Fibroblast of lung (primary cell): ENCODE measurements at regions not wholly inside any gene's neighbourhood (a gene's known extent, or its start where the extent isn't known, plus 50 kb on each side); places are given as distances from the start of the nearest gene placed in this dataset.

Experiments
- DNase-seq, 2 donors: peaks; one replicate each; pipeline versions ENCODE4 v3.0.0 to v3.0.0-alpha.2; 2010; ENCODE audit warnings: low read depth in 2 of 2
- H2AFZ ChIP-seq: 2 replicates; pipeline ENCODE4 v1.5.1; 2012; ENCODE audit warnings: low read length, control low read depth, inconsistent platforms
- H3K27ac ChIP-seq: 2 replicates; pipeline ENCODE4 v1.5.1; 2011; ENCODE audit warnings: low read length, control low read depth; ENCODE audit not compliant: insufficient read depth
- H3K27me3 ChIP-seq: 2 replicates; pipeline ENCODE4 v1.5.1; 2011; ENCODE audit warnings: mild to moderate bottlenecking, low read length; ENCODE audit not compliant: control insufficient read depth, insufficient read depth
- H3K36me3 ChIP-seq: 2 replicates; pipeline ENCODE4 v1.5.1; 2011; ENCODE audit warnings: low read length; ENCODE audit not compliant: control insufficient read depth, insufficient read depth
- H3K4me1 ChIP-seq: 2 replicates; pipeline ENCODE4 v1.5.1; 2011; ENCODE audit warnings: low read length; ENCODE audit not compliant: control insufficient read depth, insufficient read depth; ENCODE audit errors: extremely low read depth
- H3K4me2 ChIP-seq: 2 replicates; pipeline ENCODE4 v1.5.1; 2011; ENCODE audit warnings: low read length, control low read depth; ENCODE audit not compliant: insufficient read depth; ENCODE audit errors: extremely low read depth
- H3K4me3 ChIP-seq, 4 experiments: fragments of 200-600 bp in 1 of 4; sonication (generic) in 1 of 4; replicated peaks in 1 of 4; 2 replicates each; pipeline ENCODE4 v1.5.1; 2011 to 2016; ENCODE audit warnings: low read length in 4 of 4, low read depth in 3 of 4, mild to moderate bottlenecking in 3 of 4, control low read depth in 2 of 4, inconsistent platforms in 1 of 4, mixed read lengths in 1 of 4; ENCODE audit not compliant: insufficient read depth in 1 of 4; ENCODE audit errors: control extremely low read depth in 1 of 4
- H3K79me2 ChIP-seq: 2 replicates; pipeline ENCODE4 v1.5.1; 2012; ENCODE audit warnings: mild to moderate bottlenecking, low read length, inconsistent platforms; ENCODE audit not compliant: control insufficient read depth, insufficient read depth
- H3K9ac ChIP-seq: 2 replicates; pipeline ENCODE4 v1.5.1; 2011; ENCODE audit warnings: mild to moderate bottlenecking, low read length, control low read depth; ENCODE audit not compliant: insufficient read depth
- H3K9me3 ChIP-seq: 2 replicates; pipeline ENCODE4 v1.5.1; 2012; ENCODE audit warnings: low read depth, low read length; ENCODE audit not compliant: control insufficient read depth, insufficient read depth
- H4K20me1 ChIP-seq: 2 replicates; pipeline ENCODE4 v1.5.1; 2011; ENCODE audit warnings: low read length; ENCODE audit not compliant: control insufficient read depth, insufficient read depth; ENCODE audit errors: extremely low read depth
- EZH2 ChIP-seq: IDR thresholded peaks from 2 replicates; pipeline ENCODE4 v1.5.1; 2012; ENCODE audit warnings: low read length, control low read depth, mild to moderate bottlenecking; ENCODE audit errors: missing control alignments
- TF ChIP-seq, protein P1 (sequence below), 2 donors: IDR thresholded peaks in 1 of 2; conservative IDR thresholded peaks in 1 of 2; 1 replicate in 1 of 2; 2 replicates in 1 of 2; pipeline ENCODE4 v1.5.1; 2011 to 2012; ENCODE audit warnings: low read length in 2 of 2, control low read depth in 1 of 2, inconsistent platforms in 1 of 2, low read depth in 1 of 2, mild to moderate bottlenecking in 1 of 2

DNA sequence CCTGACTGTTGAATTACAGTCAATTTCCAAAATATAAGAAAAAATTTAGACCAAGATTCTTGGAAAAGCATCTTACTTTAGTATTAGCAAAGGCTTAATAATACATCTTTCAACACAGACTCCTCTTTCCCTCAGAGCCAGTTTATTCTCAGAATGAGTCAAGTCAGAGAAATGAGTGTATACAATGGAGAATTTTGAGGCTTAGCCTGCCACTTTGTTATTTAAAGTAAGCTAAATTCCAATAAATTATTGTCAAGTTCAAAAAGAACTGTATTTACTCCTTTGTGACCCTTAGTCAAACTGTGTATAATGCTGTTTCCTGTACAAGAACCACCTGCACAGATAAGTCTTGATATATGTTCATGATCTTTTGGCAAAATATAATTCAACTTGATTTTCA, 428.5 kb upstream of the ITGA1 start:
- Histone ChIP-seq H3K79me2 (no peaks in the 10 kb centered on the region), H3K4me3 (no peak overlapping the region), H3K4me2 (no peak overlapping the region), H3K27ac (no peak overlapping the region), H3K36me3 (no peaks in the 10 kb centered on the region), H2AFZ (no peak overlapping the region), H3K9me3 (no peaks in the 10 kb centered on the region), H4K20me1 (no peaks in the 10 kb centered on the region), H3K4me1 (no peaks in the 10 kb centered on the region), H3K9ac (no peak overlapping the region), H3K27me3 (no peaks in the 10 kb centered on the region)
- DNase-seq = no peak
- TF ChIP-seq, protein P1, sequence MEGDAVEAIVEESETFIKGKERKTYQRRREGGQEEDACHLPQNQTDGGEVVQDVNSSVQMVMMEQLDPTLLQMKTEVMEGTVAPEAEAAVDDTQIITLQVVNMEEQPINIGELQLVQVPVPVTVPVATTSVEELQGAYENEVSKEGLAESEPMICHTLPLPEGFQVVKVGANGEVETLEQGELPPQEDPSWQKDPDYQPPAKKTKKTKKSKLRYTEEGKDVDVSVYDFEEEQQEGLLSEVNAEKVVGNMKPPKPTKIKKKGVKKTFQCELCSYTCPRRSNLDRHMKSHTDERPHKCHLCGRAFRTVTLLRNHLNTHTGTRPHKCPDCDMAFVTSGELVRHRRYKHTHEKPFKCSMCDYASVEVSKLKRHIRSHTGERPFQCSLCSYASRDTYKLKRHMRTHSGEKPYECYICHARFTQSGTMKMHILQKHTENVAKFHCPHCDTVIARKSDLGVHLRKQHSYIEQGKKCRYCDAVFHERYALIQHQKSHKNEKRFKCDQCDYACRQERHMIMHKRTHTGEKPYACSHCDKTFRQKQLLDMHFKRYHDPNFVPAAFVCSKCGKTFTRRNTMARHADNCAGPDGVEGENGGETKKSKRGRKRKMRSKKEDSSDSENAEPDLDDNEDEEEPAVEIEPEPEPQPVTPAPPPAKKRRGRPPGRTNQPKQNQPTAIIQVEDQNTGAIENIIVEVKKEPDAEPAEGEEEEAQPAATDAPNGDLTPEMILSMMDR (conservative IDR thresholded peaks at IDR 0.05 in 1 of 2, IDR thresholded peaks at IDR 0.05 in 1 of 2; ENCODE audit: low read depth in 1 of 2, low read length in 2 of 2) = no peak
- no peak for TF ChIP-seq EZH2

DNA sequence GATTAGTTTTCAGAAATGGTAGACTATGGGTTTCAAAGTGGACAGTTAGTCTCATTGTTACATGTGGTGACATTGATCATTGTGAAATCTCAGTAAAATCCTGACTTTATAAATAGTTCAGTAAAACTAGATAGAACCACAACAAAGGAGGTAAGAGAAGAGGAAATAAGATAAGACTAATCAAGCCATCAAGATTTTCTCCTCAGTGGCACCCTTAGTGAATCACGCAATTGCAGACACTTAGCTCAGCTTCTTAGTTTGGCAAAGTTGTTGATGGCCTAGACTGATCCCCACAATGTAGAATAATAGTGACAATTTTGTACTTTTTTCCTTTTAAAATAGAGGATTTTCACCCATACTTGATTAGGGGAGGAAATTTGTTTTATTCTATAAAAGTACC, 426.7 kb upstream of the ITGA1 start:
- no peak overlapping the region for H3K9ac ChIP-seq
- no peak overlapping the region for H3K4me3 ChIP-seq
- TF ChIP-seq, protein P1 (conservative IDR thresholded peaks at IDR 0.05 in 1 of 2, IDR thresholded peaks at IDR 0.05 in 1 of 2; ENCODE audit: low read depth in 1 of 2, low read length in 2 of 2) = no peak
- TF ChIP-seq EZH2 = no peak
- H4K20me1 ChIP-seq = no peaks in the 10 kb centered on the region
- H2AFZ ChIP-seq = no peak overlapping the region
- H3K4me1 ChIP-seq = no peaks in the 10 kb centered on the region
- no peaks in the 10 kb centered on the region for H3K79me2 ChIP-seq
- no peaks in the 10 kb centered on the region for H3K27me3 ChIP-seq
- H3K4me2 ChIP-seq = no peak overlapping the region
- no peaks in the 10 kb centered on the region for H3K36me3 ChIP-seq
- no peaks in the 10 kb centered on the region for H3K9me3 ChIP-seq
- no peak overlapping the region for H3K27ac ChIP-seq
- DNase-seq = no peak

DNA sequence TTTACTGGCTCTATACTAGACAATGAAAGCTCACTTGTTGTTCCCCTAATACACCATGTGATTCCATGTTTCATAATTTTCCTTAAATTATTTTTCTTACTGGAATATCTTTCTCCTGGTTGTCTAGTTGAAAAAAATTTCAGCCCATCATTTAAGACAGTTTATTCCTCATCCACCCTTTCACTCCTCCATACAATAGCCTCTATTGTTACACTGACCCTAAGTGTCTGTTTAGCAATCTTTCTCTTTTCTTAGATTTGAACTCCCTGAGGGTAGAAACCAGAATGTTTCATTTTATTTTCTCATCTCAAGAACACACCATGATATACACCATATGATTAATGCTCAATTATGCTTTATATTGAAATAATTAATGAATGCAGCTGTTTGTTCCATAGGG, 413.4 kb upstream of the ITGA1 start:
- no peak for DNase-seq
- Histone ChIP-seq H2AFZ (no peak overlapping the region), H3K4me2 (no peak overlapping the region), H3K27ac (no peak overlapping the region), H3K4me3 (no peak overlapping the region), H3K27me3 (no peaks in the 10 kb centered on the region), H3K9ac (no peak overlapping the region), H3K79me2 (no peaks in the 10 kb centered on the region), H4K20me1 (no peaks in the 10 kb centered on the region), H3K9me3 (no peaks in the 10 kb centered on the region), H3K36me3 (no peaks in the 10 kb centered on the region), H3K4me1 (no peaks in the 10 kb centered on the region)
- TF ChIP-seq, protein P1 (conservative IDR thresholded peaks at IDR 0.05 in 1 of 2, IDR thresholded peaks at IDR 0.05 in 1 of 2; ENCODE audit: low read depth in 1 of 2, low read length in 2 of 2) = no peak
- no peak for TF ChIP-seq EZH2
